HG02840 (cell line): ENCODE measurements at regions not wholly inside any gene's neighbourhood (a gene's known extent, or its start where the extent isn't known, plus 50 kb on each side); places are given as distances from the start of the nearest gene placed in this dataset.
"Not testable (repeated sequence)": the region's sequence is repeated elsewhere in the genome, so short reads cannot be mapped to it uniquely, and the experiment has no call there.

Experiments used
- ATAC-seq: cut with Tn5 transposase; IDR thresholded peaks from one replicate; pipeline ENCODE4 v1.9.1; 2021; ENCODE audit warnings: mild to moderate bottlenecking, moderate library complexity, moderate number of reproducible peaks; ENCODE audit not compliant: unreplicated experiment, low FRiP score

DNA sequence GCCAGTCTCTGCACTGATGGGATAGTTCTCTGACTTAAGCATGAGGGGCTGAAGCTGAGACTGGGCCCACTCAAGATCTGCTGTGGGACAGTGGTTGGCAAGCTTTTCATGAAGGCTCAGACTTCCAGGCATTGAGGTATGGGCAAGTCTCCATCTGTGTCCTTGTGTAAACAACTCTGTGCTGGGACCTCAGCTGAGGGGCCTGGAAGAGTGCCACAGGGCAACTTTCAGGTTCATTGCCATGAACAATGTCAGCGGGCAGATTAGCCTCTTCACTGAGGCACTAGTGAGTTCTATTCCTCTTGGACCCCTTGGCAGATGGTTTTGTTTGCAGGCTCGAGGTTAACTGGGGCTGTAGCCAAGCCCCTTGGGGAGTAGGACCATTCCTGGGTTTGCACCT is 127.1 kb downstream of the MRPS30 start:
- no peak for ATAC-seq

- no peak for ATAC-seq
These were observed 133.8 kb downstream of the MRPS30 start for GRCh38 chr5:44942524-44943001.

- no peak for ATAC-seq
These were observed 134.9 kb downstream of the MRPS30 start for GRCh38 chr5:44943647-44944046.

GRCh38 chr5:44945743-44946142 is 137.0 kb downstream of the MRPS30 start:
- no peak for ATAC-seq

GRCh38 chr5:44949687-44950086 is 140.9 kb downstream of the MRPS30 start:
- ATAC-seq: no peak

DNA sequence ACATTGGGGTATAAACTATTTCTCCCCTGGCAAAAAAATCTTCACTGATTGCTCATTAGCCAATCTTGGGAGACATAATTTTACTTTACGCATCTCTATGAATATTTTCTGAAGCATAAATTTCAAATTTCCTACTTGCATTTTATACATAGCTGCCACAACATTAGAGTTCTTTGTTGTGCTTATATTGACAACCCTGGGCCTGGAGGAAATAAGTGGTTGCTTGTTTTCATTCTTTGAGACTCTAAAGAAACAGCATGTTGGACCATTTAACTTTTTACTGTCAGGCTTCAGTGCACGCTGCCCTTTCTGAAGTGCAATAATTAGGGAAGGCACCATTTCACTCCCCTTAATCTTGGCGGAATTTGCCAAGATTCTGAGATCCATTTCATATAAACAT is 142.6 kb downstream of the MRPS30 start:
- no peak for ATAC-seq

GRCh38 chr5:44952376-44952775 is 143.6 kb downstream of the MRPS30 start:
- peak; percentile 71 for ATAC-seq

- ATAC-seq: no peak
These were observed 144.3 kb downstream of the MRPS30 start for GRCh38 chr5:44953078-44953477.

DNA sequence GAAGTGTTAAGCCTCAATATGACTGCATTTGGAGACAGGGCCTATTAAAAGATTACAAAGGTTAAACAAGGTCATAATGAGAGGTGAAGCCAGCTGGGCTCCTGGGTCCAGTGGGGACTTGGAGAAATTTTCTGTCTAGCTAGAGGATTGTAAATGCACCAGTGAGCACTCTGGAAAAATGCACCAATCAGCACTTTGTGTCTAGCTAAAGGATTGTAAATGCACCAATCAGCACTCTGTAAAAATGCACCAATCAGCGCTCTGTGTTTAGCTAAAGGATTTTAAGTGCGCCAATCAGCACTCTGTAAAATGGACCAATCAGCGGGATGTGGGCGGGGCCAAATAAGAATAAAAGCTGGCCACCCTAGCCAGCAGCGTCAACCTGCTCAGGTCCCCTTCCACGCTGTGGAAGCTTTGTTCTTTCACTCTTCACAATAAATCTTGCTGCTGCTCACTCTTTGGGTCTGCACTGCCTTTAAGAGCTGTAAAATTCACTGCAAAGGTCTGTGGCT is 150.3 kb downstream of the MRPS30 start:
- not testable (repeated sequence) for ATAC-seq

GRCh38 chr5:44969825-44970224 is 161.1 kb downstream of the MRPS30 start:
- no peak for ATAC-seq

DNA sequence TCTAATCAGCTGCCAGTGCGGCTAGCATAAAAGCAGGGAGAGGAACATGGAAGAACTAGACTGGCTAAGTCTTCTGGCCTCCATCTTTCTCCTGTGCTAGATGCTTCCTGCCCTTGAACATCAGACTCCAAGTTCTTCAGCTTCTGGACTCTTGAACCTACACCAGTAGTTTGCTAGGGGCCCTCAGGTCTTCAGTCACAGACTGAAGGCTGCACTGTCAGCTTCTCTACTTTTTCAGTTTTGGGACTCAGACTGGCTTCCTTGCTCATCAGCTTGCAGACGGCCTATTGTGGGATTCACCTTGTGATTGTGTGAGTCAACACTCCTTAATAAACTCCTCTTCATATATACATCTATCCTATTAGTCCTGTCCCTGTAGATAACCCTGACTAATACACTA is 162.2 kb downstream of the MRPS30 start:
- ATAC-seq: not testable (repeated sequence)

DNA sequence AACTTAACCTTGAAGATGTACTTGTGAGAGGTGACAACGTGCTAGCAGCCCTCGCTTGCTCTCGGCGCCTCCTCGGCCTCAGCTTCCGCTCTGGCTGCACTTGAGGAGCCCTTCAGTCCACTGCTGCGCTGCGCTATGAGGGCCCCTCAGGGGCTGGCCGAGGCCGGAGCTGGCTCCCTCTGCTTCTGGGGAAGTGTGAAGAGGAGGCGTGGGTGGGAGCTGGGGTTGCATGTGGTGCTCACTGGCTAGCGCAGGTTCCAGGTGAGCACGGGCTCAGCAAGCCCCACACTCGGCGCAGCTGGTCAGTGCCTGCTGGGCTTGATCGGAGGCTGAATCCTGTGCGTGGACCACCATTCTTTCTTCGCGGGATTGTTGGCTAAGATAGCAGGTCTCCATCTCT is 166.1 kb downstream of the MRPS30 start:
- no peak for ATAC-seq

DNA sequence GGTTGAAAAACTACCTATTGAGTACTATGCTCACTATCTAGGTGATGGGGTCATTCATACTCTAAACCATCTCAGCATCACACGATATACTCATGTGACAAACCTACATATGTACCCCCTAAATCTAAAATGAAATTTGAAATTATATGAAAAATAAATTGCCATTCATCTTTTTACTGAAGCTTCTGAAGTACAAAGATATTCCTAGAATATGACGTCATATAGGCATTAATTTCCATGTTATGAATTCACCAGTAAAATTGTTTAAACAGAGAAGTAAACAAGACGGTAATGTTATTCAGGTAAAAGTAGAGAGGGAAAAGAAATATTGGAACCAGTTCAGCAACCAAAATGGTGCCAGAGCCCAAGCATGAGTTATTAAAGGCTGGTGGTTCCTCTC is 173.0 kb downstream of the MRPS30 start:
- no peak for ATAC-seq

- ATAC-seq: no peak
These were observed 174.3 kb downstream of the MRPS30 start for GRCh38 chr5:44983006-44983405.

DNA sequence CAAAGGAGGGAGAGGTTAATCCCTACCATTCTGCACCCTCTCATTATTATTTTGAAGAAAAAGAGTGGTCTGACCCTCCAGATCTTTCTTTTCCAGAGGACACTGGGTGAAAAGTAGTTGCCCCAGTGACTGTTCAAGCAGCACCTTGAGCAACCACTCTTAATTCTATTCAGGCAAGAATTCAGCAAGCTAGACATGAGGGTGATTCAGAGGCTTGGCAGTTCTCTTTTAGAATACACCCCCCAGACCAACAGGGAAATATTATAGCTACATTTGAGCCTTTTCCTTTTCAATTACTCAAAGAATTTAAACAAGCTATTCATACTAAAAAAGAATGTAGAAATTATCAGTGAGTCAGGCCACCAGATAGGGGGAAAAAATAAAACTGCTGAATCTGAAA is 178.3 kb downstream of the MRPS30 start:
- no peak for ATAC-seq

DNA sequence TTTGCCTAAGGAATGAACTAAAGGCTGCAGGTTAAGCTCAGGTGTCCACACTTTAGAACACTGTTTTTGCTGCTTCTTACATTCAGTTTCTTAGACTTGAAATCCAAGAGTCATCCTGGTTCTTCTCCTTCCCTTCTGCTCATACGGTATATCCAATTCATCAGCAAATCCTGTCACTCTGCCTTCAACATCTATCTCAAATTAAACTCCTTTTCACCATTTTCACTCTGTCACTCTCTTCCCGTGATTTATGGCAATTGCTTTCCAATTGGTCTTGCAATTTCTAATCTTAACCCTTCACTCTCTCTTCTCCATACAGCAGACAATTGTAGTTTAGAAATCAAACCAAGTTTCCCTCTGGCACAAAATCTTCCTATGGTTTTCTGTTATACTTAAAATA is 182.9 kb downstream of the MRPS30 start:
- ATAC-seq: no peak

DNA sequence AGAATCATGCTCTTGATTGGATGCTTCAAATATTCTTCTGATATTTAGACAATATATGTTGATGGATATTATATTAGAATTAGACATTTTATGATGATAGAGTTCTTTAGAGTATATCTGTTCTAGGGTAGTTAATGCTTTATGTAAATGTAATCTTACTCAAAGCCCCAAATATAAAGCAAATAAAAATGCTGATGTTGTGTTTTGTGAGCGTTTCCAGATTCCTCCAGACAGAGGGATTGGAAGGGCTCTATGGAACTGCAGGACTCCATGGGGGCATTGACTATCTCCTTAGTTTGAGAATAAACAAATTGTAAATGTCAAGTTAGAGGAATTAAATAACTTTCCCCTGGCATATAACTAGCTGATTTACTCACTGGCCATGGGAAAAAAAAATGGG is 184.5 kb downstream of the MRPS30 start:
- no peak for ATAC-seq

DNA sequence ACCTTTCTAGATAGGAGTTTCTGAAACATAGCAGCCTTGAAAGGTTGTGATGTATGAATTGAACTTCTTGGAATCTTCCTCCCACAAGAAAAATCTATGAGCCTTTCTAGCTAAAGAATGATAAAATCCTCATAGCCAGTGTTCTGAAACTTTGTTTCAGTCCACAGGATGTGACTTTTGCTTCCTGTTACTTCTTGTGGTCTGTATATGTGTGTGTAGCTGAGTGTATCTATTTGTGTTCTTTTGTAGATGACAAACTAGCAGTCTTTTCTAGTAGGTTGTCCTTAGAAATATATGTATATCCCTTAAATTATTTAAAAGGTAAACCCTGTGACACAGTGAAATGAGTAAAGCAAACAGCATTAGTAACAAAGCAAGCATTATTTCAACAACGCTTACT is 188.8 kb downstream of the MRPS30 start:
- ATAC-seq: no peak

DNA sequence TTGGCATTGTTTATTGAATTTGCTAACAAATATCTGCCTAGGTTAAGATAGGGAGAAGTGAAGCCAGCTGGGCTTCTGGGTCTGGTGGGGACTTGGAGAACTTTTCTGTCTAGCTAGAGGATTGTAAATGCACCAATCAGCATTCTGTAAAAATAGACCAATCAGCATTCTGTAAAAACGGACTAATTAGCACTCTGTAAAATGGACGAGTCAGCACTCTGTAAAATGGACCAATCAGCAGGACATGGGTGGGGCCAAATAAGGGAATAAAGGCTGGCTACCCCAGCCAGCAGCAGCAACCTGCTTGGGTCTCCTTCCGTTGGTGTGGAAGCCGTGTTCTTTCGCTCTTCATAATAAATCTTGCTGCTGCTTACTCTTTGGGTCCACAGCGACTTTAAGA is 198.4 kb downstream of the MRPS30 start:
- ATAC-seq: not testable (repeated sequence)

- no peak for ATAC-seq
These were observed 208.8 kb downstream of the MRPS30 start for GRCh38 chr5:45017568-45017967.

GRCh38 chr5:45029553-45029952 is 220.8 kb downstream of the MRPS30 start:
- no peak for ATAC-seq

DNA sequence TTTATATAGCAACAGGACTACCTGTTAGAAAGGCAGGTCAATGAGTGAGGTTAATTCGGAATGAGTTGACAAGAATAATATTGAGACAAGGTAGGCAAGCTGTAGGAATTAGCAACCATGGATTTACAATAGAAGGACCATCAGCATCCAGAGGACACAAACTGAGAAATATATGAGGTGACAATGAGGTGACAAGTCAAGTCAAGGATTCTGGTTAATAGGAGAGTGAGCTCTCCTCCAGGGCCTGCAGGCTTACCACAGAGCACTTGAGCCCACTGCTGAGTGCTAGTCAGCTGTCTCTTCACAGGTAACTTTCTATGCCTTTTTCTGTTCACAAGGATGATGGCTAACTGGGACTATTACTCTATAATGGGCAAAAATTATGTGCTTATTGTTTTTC is 227.2 kb downstream of the MRPS30 start:
- no peak for ATAC-seq

GRCh38 chr5:45037927-45038326 is 229.2 kb downstream of the MRPS30 start:
- ATAC-seq: no peak
